ENCODE measurements at regions not wholly inside any gene's neighbourhood (a gene's known extent, or its start where the extent isn't known, plus 50 kb on each side); places are given as distances from the start of the nearest gene placed in this dataset.

- no peak for TF ChIP-seq CTCF (IDR thresholded peaks at IDR 0.05; ENCODE audit: extremely low read depth, missing control alignments)
- no peak for DNase-seq (ENCODE audit: low spot score)
Observed at GRCh38 chr13:34521171-34521570, 420.9 kb upstream of the NBEA start.

- no peak for TF ChIP-seq CTCF (IDR thresholded peaks at IDR 0.05; ENCODE audit: extremely low read depth, missing control alignments)
- DNase-seq (ENCODE audit: low spot score) = no peak
Observed at GRCh38 chr13:34522808-34523207, 419.3 kb upstream of the NBEA start.

GRCh38 chr13:34523406-34523805 lies 418.7 kb upstream of the NBEA start:
- TF ChIP-seq CTCF (IDR thresholded peaks at IDR 0.05; ENCODE audit: extremely low read depth, missing control alignments) = no peak
- DNase-seq (ENCODE audit: low spot score) = no peak

GRCh38 chr13:34533941-34534340 lies 408.1 kb upstream of the NBEA start:
- no peak for TF ChIP-seq CTCF (IDR thresholded peaks at IDR 0.05; ENCODE audit: extremely low read depth, missing control alignments)
- DNase-seq (ENCODE audit: low spot score) = no peak

- TF ChIP-seq CTCF (IDR thresholded peaks at IDR 0.05; ENCODE audit: extremely low read depth, missing control alignments) = no peak
- DNase-seq (ENCODE audit: low spot score) = no peak
Observed at GRCh38 chr13:34542321-34542720, 399.7 kb upstream of the NBEA start.

- DNase-seq (ENCODE audit: low spot score) = no peak
Observed at GRCh38 chr13:34543836-34544235, 398.2 kb upstream of the NBEA start.

GRCh38 chr13:34545461-34545860 lies 396.6 kb upstream of the NBEA start:
- DNase-seq (ENCODE audit: low spot score) = no peak
- no peak for TF ChIP-seq CTCF (IDR thresholded peaks at IDR 0.05; ENCODE audit: extremely low read depth, missing control alignments)

More at GRCh38 chr13:34543836-34544235, 398.2 kb upstream of the NBEA start:
- TF ChIP-seq CTCF (IDR thresholded peaks at IDR 0.05; ENCODE audit: extremely low read depth, missing control alignments) = no peak
